Naive thymus-derived CD4-positive, alpha-beta T cell (primary cell): ENCODE measurements at regions not wholly inside any gene's neighbourhood (a gene's known extent, or its start where the extent isn't known, plus 50 kb on each side); places are given as distances from the start of the nearest gene placed in this dataset.

Experiments used
- ATAC-seq: fragments of 150-1000 bp; cut with Tn5 transposase; 2 replicates; pipeline ENCODE4 v1.10.0; 2021; ENCODE audit warnings: mild to moderate bottlenecking, moderate library complexity
- CTCF ChIA-PET: fragments of 350-600 bp; sonication (Branson Sonifier 250); formaldehyde crosslinking; loops from one replicate; lab custom pipeline; 2021; ENCODE audit warnings: antibody characterized with exemption; lab: Charles Lee
- POLR2A ChIA-PET: fragments of 350-600 bp; sonication (Branson Sonifier 250); formaldehyde crosslinking; loops from one replicate; lab custom pipeline; 2021; ENCODE audit warnings: antibody characterized with exemption, inconsistent platforms; lab: Charles Lee
- DNase-seq, 9 donors: peaks; one replicate each; pipeline versions ENCODE4 v3.0.0 to v3.0.0-alpha.2; 2020 to 2022; ENCODE audit warnings: mixed read lengths in 1 of 9
- H3K27ac ChIP-seq: one replicate; pipeline ENCODE4 v1.7.0; 2013; ENCODE audit warnings: mild to moderate bottlenecking, low read depth, low read length, moderate library complexity
- H3K27me3 ChIP-seq, 2 donors: one replicate each; pipeline ENCODE4 v1.7.0; 2013; ENCODE audit warnings: low read length in 2 of 2, mild to moderate bottlenecking in 2 of 2, moderate library complexity in 2 of 2; ENCODE audit not compliant: control insufficient read depth in 2 of 2, insufficient read depth in 2 of 2
- H3K36me3 ChIP-seq, 3 experiments: 1 replicate in 2 of 3; 2 replicates in 1 of 3; pipeline ENCODE4 v1.7.0; 2013; ENCODE audit warnings: low read length in 3 of 3, mild to moderate bottlenecking in 3 of 3, moderate library complexity in 1 of 3; ENCODE audit not compliant: insufficient read depth in 3 of 3, control insufficient read depth in 2 of 3
- H3K4me1 ChIP-seq, 2 donors: one replicate each; pipeline ENCODE4 v1.7.0; 2013; ENCODE audit warnings: low read length in 2 of 2, mild to moderate bottlenecking in 2 of 2, moderate library complexity in 1 of 2; ENCODE audit not compliant: control insufficient read depth in 2 of 2, insufficient read depth in 2 of 2
- H3K4me3 ChIP-seq: 2 replicates; pipeline ENCODE4 v1.7.0; 2013; ENCODE audit warnings: mild to moderate bottlenecking, low read length
- H3K9me3 ChIP-seq, 3 experiments: 1 replicate in 2 of 3; 2 replicates in 1 of 3; pipeline ENCODE4 v1.7.0; 2013; ENCODE audit warnings: low read length in 3 of 3; ENCODE audit not compliant: control insufficient read depth in 2 of 3
- H3K27ac Mint-ChIP-seq, 9 donors: one replicate each; pipeline ENCODE4 v1.8.0; 2020 to 2022; ENCODE audit warnings: mixed read lengths in 9 of 9, mild to moderate bottlenecking in 8 of 9, moderate library complexity in 5 of 9, inconsistent platforms in 2 of 9
- H3K27me3 Mint-ChIP-seq, 5 donors: one replicate each; pipeline ENCODE4 v1.8.0; 2021 to 2022; ENCODE audit warnings: mixed read lengths in 5 of 5, mild to moderate bottlenecking in 1 of 5
- H3K36me3 Mint-ChIP-seq, 5 donors: one replicate each; pipeline ENCODE4 v1.8.0; 2020 to 2022; ENCODE audit warnings: mixed read lengths in 5 of 5, mild to moderate bottlenecking in 3 of 5, inconsistent platforms in 1 of 5
- H3K4me1 Mint-ChIP-seq, 7 donors: one replicate each; pipeline ENCODE4 v1.8.0; 2020 to 2022; ENCODE audit warnings: mixed read lengths in 7 of 7, mild to moderate bottlenecking in 3 of 7, inconsistent platforms in 1 of 7
- H3K4me3 Mint-ChIP-seq, 10 donors: one replicate each; pipeline ENCODE4 v1.8.0; 2020 to 2022; ENCODE audit warnings: mild to moderate bottlenecking in 10 of 10, mixed read lengths in 10 of 10, moderate library complexity in 6 of 10, inconsistent platforms in 2 of 10
- H3K9me3 Mint-ChIP-seq, 11 donors: one replicate each; pipeline ENCODE4 v1.8.0; 2020 to 2022; ENCODE audit warnings: mixed read lengths in 11 of 11, mild to moderate bottlenecking in 4 of 11, inconsistent platforms in 1 of 11, moderate library complexity in 1 of 11
- intact Hi-C, 2 donors: fragments of 100-400 bp; cut with micrococcal nuclease; formaldehyde crosslinking; loops; one replicate each; pipeline ENCODE4 v1.15.1; 2023

DNA sequence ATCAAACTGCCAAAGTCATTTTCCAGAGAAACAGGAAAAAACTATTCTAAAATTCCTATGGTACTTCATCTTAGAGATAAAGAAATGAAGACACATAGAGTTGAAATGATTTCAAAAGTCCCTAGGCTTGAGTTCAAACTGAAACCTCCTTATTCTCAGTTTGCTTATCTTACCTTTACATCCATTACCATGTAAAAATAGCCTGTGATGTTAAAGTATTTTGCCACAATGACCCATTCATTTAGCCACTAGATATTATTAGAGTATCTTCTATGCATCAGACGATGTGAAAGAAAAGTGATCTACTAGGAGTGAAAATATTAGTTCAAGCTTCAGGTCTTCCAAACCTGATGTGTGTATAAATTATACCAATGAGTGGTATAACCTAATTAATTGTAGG is 55.1 kb upstream of the TTC14 start:
- POLR2A ChIA-PET: no interaction called here
- Histone ChIP-seq H3K27ac (no peak overlapping the region), H3K27me3 (no peaks in the 10 kb centered on the region), H3K9me3 (no peaks in the 10 kb centered on the region), H3K36me3 (no peaks in the 10 kb centered on the region), H3K4me3 (no peak overlapping the region), H3K4me1 (no peaks in the 10 kb centered on the region)
- H3K27me3 Mint-ChIP-seq: peaks cover 0 to 19% (median 9%) of the 10 kb centered on the region in 5 donors
- intact Hi-C loops: no loop called here
- no peaks in the 10 kb centered on the region for H3K4me1 Mint-ChIP-seq
- no peak overlapping the region for H3K4me3 Mint-ChIP-seq
- H3K9me3 Mint-ChIP-seq: peaks cover 0 to 2% (median 0%) of the 10 kb centered on the region in 11 donors
- DNase-seq (no peak), ATAC-seq (no peak)
- no peak overlapping the region for H3K27ac Mint-ChIP-seq
- no peaks in the 10 kb centered on the region for H3K36me3 Mint-ChIP-seq
- CTCF ChIA-PET: no interaction called here

DNA sequence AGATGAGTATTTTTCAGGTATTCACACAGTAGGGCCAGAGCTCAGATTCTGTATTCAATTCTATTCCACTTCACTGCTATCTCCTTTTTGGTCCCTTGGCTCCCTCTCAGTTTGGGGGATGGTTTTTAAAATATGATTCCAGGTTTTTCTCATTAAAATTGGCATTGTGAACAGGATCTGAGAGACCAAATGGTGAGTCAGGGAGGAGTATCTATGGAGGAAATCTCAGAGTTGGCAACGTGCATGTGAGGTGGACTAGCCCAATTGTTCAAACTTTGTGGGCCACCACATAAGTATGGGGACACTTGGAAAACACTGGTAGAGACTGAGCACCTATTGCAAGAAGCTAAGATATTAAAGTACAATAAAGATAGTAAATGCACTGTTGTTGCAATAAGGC is 53.9 kb upstream of the TTC14 start:
- intact Hi-C loops: no loop called here
- Mint-ChIP-seq H3K36me3 (no peaks in the 10 kb centered on the region), H3K9me3 (peaks cover 0 to 1% (median 0%) of the 10 kb centered on the region in 11 donors), H3K27ac (no peak overlapping the region), H3K4me1 (no peaks in the 10 kb centered on the region), H3K27me3 (peaks cover 0 to 19% (median 9%) of the 10 kb centered on the region in 5 donors), H3K4me3 (no peak overlapping the region)
- Histone ChIP-seq H3K27ac (no peak overlapping the region), H3K36me3 (no peaks in the 10 kb centered on the region), H3K9me3 (no peaks in the 10 kb centered on the region), H3K4me1 (no peaks in the 10 kb centered on the region), H3K4me3 (no peak overlapping the region), H3K27me3 (no peaks in the 10 kb centered on the region)
- ChIA-PET POLR2A (no interaction called here), CTCF (no interaction called here)
- ATAC-seq: no peak
- DNase-seq: no peak
